H9 (cell line): ENCODE measurements at regions not wholly inside any gene's neighbourhood (a gene's known extent, or its start where the extent isn't known, plus 50 kb on each side); places are given as distances from the start of the nearest gene placed in this dataset.

Source experiments
- DNase-seq: peaks from one replicate; pipeline ENCODE4 v3.0.0-alpha.2; 2017
- H2AFZ ChIP-seq: one replicate; pipeline ENCODE4 v1.6.1; 2013; ENCODE audit warnings: mild to moderate bottlenecking, low read length, control low read depth, moderate library complexity
- H2AK5ac ChIP-seq: 2 replicates; pipeline ENCODE4 v1.6.1; 2013; ENCODE audit warnings: low read length, control low read depth, mixed read lengths; ENCODE audit not compliant: insufficient read length
- H2BK120ac ChIP-seq: one replicate; pipeline ENCODE4 v1.6.1; 2013; ENCODE audit warnings: low read depth, mild to moderate bottlenecking, low read length, control low read depth, inconsistent platforms; ENCODE audit not compliant: poor library complexity, severe bottlenecking
- H2BK12ac ChIP-seq: 2 replicates; pipeline ENCODE4 v1.6.1; 2013; ENCODE audit warnings: low read length, control low read depth, mixed read lengths, low read depth; ENCODE audit not compliant: insufficient read length
- H2BK15ac ChIP-seq: 2 replicates; pipeline ENCODE4 v1.6.1; 2013; ENCODE audit warnings: low read depth, low read length, control low read depth
- H2BK20ac ChIP-seq: one replicate; pipeline ENCODE4 v1.6.1; 2013; ENCODE audit warnings: low read depth, mild to moderate bottlenecking, low read length, control low read depth, inconsistent platforms; ENCODE audit not compliant: poor library complexity, severe bottlenecking
- H2BK5ac ChIP-seq: 2 replicates; pipeline ENCODE4 v1.6.1; 2013; ENCODE audit warnings: low read length, control low read depth, mixed read lengths; ENCODE audit not compliant: insufficient read length
- H3K14ac ChIP-seq: 2 replicates; pipeline ENCODE4 v1.6.1; 2013; ENCODE audit warnings: low read length, control low read depth; ENCODE audit not compliant: insufficient read depth
- H3K18ac ChIP-seq: 2 replicates; pipeline ENCODE4 v1.6.1; 2013; ENCODE audit warnings: low read depth, mild to moderate bottlenecking, mixed read lengths, low read length, control low read depth; ENCODE audit not compliant: insufficient read length
- H3K23ac ChIP-seq: 2 replicates; pipeline ENCODE4 v1.6.1; 2013; ENCODE audit warnings: low read length, control low read depth, mixed read lengths, low read depth; ENCODE audit not compliant: insufficient read length
- H3K23me2 ChIP-seq: 2 replicates; pipeline ENCODE4 v1.6.1; 2013; ENCODE audit warnings: low read depth, mild to moderate bottlenecking, mixed read lengths, low read length, control low read depth; ENCODE audit not compliant: insufficient read length, poor library complexity, severe bottlenecking
- H3K27ac ChIP-seq: 2 replicates; pipeline ENCODE4 v1.5.1; 2013; ENCODE audit warnings: low read length, control low read depth, mixed read lengths, low read depth; ENCODE audit not compliant: insufficient read length
- H3K27me3 ChIP-seq: 2 replicates; pipeline ENCODE4 v1.6.1; 2013; ENCODE audit warnings: low read length, control low read depth, inconsistent platforms; ENCODE audit not compliant: insufficient read depth
- H3K4ac ChIP-seq: 2 replicates; pipeline ENCODE4 v1.6.1; 2013; ENCODE audit warnings: low read depth, mild to moderate bottlenecking, control low read depth, inconsistent platforms, low read length, moderate library complexity
- H3K4me1 ChIP-seq: 2 replicates; pipeline ENCODE4 v1.6.1; 2013; ENCODE audit warnings: low read length, control low read depth, inconsistent platforms; ENCODE audit not compliant: insufficient read depth
- H3K4me2 ChIP-seq: 2 replicates; pipeline ENCODE4 v1.6.1; 2013; ENCODE audit warnings: low read length, control low read depth, mixed read lengths; ENCODE audit not compliant: insufficient read length, insufficient read depth
- H3K56ac ChIP-seq: 2 replicates; pipeline ENCODE4 v1.6.1; 2013; ENCODE audit warnings: low read depth, mild to moderate bottlenecking, mixed read lengths, low read length, control low read depth; ENCODE audit not compliant: insufficient read length
- H3K79me1 ChIP-seq: 2 replicates; pipeline ENCODE4 v1.6.1; 2013; ENCODE audit warnings: low read depth, mild to moderate bottlenecking, moderate library complexity, low read length, control low read depth, inconsistent platforms; ENCODE audit not compliant: insufficient read depth, poor library complexity, severe bottlenecking
- H3K79me2 ChIP-seq: 2 replicates; pipeline ENCODE4 v1.6.1; 2013; ENCODE audit warnings: low read length, control low read depth, inconsistent platforms; ENCODE audit not compliant: insufficient read depth
- H3K9ac ChIP-seq: 2 replicates; pipeline ENCODE4 v1.6.1; 2013; ENCODE audit warnings: low read length, control low read depth, mixed read lengths; ENCODE audit not compliant: insufficient read length; ENCODE audit errors: extremely low read depth
- H3K9me3 ChIP-seq: one replicate; pipeline ENCODE4 v1.6.1; 2013; ENCODE audit warnings: low read depth, low read length, inconsistent platforms; ENCODE audit not compliant: control insufficient read depth
- H3T11ph ChIP-seq: one replicate; pipeline ENCODE4 v1.6.1; 2013; ENCODE audit warnings: mild to moderate bottlenecking, low read length, control low read depth, inconsistent platforms
- H4K20me1 ChIP-seq: one replicate; pipeline ENCODE4 v1.6.1; 2013; ENCODE audit not compliant: control insufficient read depth, insufficient read length, insufficient read depth
- H4K5ac ChIP-seq: 2 replicates; pipeline ENCODE4 v1.6.1; 2013; ENCODE audit warnings: low read depth, mild to moderate bottlenecking, mixed read lengths, low read length, control low read depth; ENCODE audit not compliant: insufficient read length
- H4K8ac ChIP-seq: replicated peaks from 2 replicates; pipeline ENCODE4 v1.6.1; 2013; ENCODE audit warnings: low read length, control low read depth, mixed read lengths, low read depth; ENCODE audit not compliant: insufficient read length
- H4K91ac ChIP-seq: 2 replicates; pipeline ENCODE4 v1.6.1; 2013; ENCODE audit warnings: low read depth, mild to moderate bottlenecking, moderate library complexity, mixed read lengths, low read length, control low read depth; ENCODE audit not compliant: insufficient read length
- H3K27ac Mint-ChIP-seq, 3 experiments: 2 replicates in 2 of 3; 3 replicates in 1 of 3; pipeline ENCODE4 v1.8.0; 2020 to 2021; ENCODE audit warnings: mixed read lengths in 3 of 3, mild to moderate bottlenecking in 1 of 3, moderate library complexity in 1 of 3
- H3K27me3 Mint-ChIP-seq: 2 replicates; pipeline ENCODE4 v1.8.0; 2021; ENCODE audit warnings: low read depth, mild to moderate bottlenecking, moderate library complexity, mixed read lengths
- H3K36me3 Mint-ChIP-seq, 3 experiments: 2 replicates in 2 of 3; 3 replicates in 1 of 3; pipeline ENCODE4 v1.8.0; 2020 to 2021; ENCODE audit warnings: low read depth in 3 of 3, mixed read lengths in 3 of 3; ENCODE audit not compliant: insufficient read depth in 1 of 3
- H3K4me1 Mint-ChIP-seq, 2 experiments: 2 replicates each; pipeline ENCODE4 v1.8.0; 2020; ENCODE audit warnings: mixed read lengths in 2 of 2
- H3K4me3 Mint-ChIP-seq, 2 experiments: 2 replicates in 1 of 2; 3 replicates in 1 of 2; pipeline ENCODE4 v1.8.0; 2020 to 2021; ENCODE audit warnings: mild to moderate bottlenecking in 2 of 2, mixed read lengths in 2 of 2, moderate library complexity in 1 of 2
- H3K9me3 Mint-ChIP-seq, 2 experiments: 2 replicates in 1 of 2; 3 replicates in 1 of 2; pipeline ENCODE4 v1.8.0; 2020; ENCODE audit warnings: mild to moderate bottlenecking in 2 of 2, mixed read lengths in 2 of 2, moderate library complexity in 1 of 2
- WGBS: extraction: QIAGEN DNeasy Blood & Tissue Kit; methylation state at CpG from one replicate; pipeline ENCODE4 v1.1.7; 2013; ENCODE audit warnings: missing lambda C conversion rate, low lambda C conversion rate, mixed read lengths; ENCODE audit not compliant: insufficient read length; ENCODE audit errors: extremely low coverage; 5-methylcytosine and 5-hydroxymethylcytosine counted together
- TF ChIP-seq, protein P1 (sequence below): fragments of 200-600 bp; sonication (generic); conservative IDR thresholded peaks from 3 replicates; pipeline ENCODE4 v1.8.0; 2021; ENCODE audit warnings: antibody characterized with exemption, mild to moderate bottlenecking

DNA sequence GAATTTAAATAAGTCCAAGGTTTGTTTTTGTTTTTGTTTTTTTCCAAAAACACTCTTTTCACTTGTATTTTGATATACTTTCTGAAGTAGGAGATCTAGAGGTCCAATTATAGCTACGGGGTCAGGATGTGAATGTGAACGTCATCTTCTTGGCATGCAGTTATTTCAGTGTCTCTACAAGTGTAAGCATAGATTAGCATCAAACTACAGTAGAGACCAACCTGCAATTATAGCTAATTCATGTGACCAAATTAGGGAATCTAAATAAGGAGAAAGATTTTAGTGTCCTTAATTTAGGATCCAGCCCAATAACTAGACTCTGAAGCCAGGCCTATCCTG is 107.3 kb upstream of the PALMD start:
- no peak overlapping the region for H3K4me2 ChIP-seq
- Mint-ChIP-seq H3K9me3 (peaks cover 0 to 12% of the 10 kb centered on the region in 2 experiments; a peak in 4 of 5 replicates), H3K4me1 (peaks cover 14 to 16% of the 10 kb centered on the region in 2 experiments), H3K36me3 (peaks cover 0 to 5% (median 4%) of the 10 kb centered on the region in 3 experiments; a peak in 2 of 7 replicates), H3K27me3 (no peaks in the 10 kb centered on the region), H3K27ac (no peak overlapping the region), H3K4me3 (no peak overlapping the region)
- no peak overlapping the region for H2BK20ac ChIP-seq
- no peak overlapping the region for H3K14ac ChIP-seq
- no peaks in the 10 kb centered on the region for H4K20me1 ChIP-seq
- H3K27ac ChIP-seq, result no peak overlapping the region
- no peaks in the 10 kb centered on the region for H3K9me3 ChIP-seq
- H3K56ac ChIP-seq, result no peak overlapping the region
- WGBS, result no CpG with 5 or more reads among the region's 2 CpGs
- no peak overlapping the region for H2BK120ac ChIP-seq
- H3K4ac ChIP-seq, result no peak overlapping the region
- no peak overlapping the region for H2AK5ac ChIP-seq
- H3K9ac ChIP-seq, result no peak overlapping the region
- H2BK5ac ChIP-seq, result no peak overlapping the region
- no peak overlapping the region for H4K8ac ChIP-seq
- H3T11ph ChIP-seq, result no peak overlapping the region
- no peaks in the 10 kb centered on the region for H3K23me2 ChIP-seq
- no peak overlapping the region for H3K18ac ChIP-seq
- no peak overlapping the region for H2AFZ ChIP-seq
- H3K23ac ChIP-seq, result no peak overlapping the region
- TF ChIP-seq, protein P1, sequence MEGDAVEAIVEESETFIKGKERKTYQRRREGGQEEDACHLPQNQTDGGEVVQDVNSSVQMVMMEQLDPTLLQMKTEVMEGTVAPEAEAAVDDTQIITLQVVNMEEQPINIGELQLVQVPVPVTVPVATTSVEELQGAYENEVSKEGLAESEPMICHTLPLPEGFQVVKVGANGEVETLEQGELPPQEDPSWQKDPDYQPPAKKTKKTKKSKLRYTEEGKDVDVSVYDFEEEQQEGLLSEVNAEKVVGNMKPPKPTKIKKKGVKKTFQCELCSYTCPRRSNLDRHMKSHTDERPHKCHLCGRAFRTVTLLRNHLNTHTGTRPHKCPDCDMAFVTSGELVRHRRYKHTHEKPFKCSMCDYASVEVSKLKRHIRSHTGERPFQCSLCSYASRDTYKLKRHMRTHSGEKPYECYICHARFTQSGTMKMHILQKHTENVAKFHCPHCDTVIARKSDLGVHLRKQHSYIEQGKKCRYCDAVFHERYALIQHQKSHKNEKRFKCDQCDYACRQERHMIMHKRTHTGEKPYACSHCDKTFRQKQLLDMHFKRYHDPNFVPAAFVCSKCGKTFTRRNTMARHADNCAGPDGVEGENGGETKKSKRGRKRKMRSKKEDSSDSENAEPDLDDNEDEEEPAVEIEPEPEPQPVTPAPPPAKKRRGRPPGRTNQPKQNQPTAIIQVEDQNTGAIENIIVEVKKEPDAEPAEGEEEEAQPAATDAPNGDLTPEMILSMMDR, result no peak
- no peaks in the 10 kb centered on the region for H3K4me1 ChIP-seq
- H2BK12ac ChIP-seq, result no peak overlapping the region
- no peaks in the 10 kb centered on the region for H3K79me2 ChIP-seq
- no peak overlapping the region for H4K5ac ChIP-seq
- H2BK15ac ChIP-seq, result no peak overlapping the region
- DNase-seq, result no peak
- no peak overlapping the region for H4K91ac ChIP-seq
- no peaks in the 10 kb centered on the region for H3K27me3 ChIP-seq
- no peaks in the 10 kb centered on the region for H3K79me1 ChIP-seq
